SK-N-SH (cell line): ENCODE measurements at regions not wholly inside any gene's neighbourhood (a gene's known extent, or its start where the extent isn't known, plus 50 kb on each side); places are given as distances from the start of the nearest gene placed in this dataset.

Experiments used
- CTCF ChIA-PET: fragments of 300-600, 350-600 bp; formaldehyde crosslinking; extraction: SDS; loops from one replicate; lab custom pipeline; 2021; lab: Yijun Ruan, JAX
- POLR2A ChIA-PET: fragments of 350-600 bp; sonication (Branson Sonifier 250); formaldehyde crosslinking; extraction: SDS; loops from one replicate; lab custom pipeline; 2020; ENCODE audit warnings: antibody characterized with exemption, inconsistent platforms; lab: Yijun Ruan, JAX
- DNase-seq: peaks from one replicate; pipeline ENCODE4 v3.0.0; 2012
- H2AFZ ChIP-seq: fragments of 200-600 bp; sonication (generic); 2 replicates; pipeline ENCODE4 v1.8.1; 2016; ENCODE audit warnings: antibody characterized with exemption, mild to moderate bottlenecking, low read depth
- H3F3A ChIP-seq: fragments of 200-600 bp; sonication (generic); replicated peaks from 2 replicates; pipeline ENCODE3; 2016; ENCODE audit warnings: antibody characterized with exemption, mild to moderate bottlenecking; ENCODE audit not compliant: insufficient read depth
- H3K27ac ChIP-seq, 2 experiments: fragments of 200-500 bp in 1 of 2; fragments of 200-600 bp in 1 of 2; sonication (Bioruptor generic) in 1 of 2; sonication (generic), shearing (Covaris generic) in 1 of 2; 2 replicates each; pipeline versions ENCODE4 v1.5.1 to v1.6.1; 2014 to 2016; ENCODE audit warnings: low read depth in 2 of 2, inconsistent platforms in 1 of 2, low read length in 1 of 2, mild to moderate bottlenecking in 1 of 2, mixed read lengths in 1 of 2
- H3K27me3 ChIP-seq: fragments of 200-600 bp; sonication (generic), shearing (Covaris generic); 2 replicates; pipeline ENCODE4 v1.6.1; 2016; ENCODE audit warnings: mixed run types; ENCODE audit not compliant: insufficient read depth
- H3K36me3 ChIP-seq, 2 experiments: fragments of 200-500 bp in 1 of 2; fragments of 200-600 bp in 1 of 2; sonication (Bioruptor generic) in 1 of 2; sonication (generic) in 1 of 2; replicated peaks in 1 of 2; 2 replicates each; pipeline versions ENCODE3 to v1.5.1; 2014 to 2016; ENCODE audit warnings: low read length in 1 of 2, mild to moderate bottlenecking in 1 of 2; ENCODE audit not compliant: insufficient read depth in 2 of 2, control insufficient read depth in 1 of 2
- H3K4me1 ChIP-seq, 2 experiments: fragments of 200-500 bp in 1 of 2; fragments of 200-600 bp in 1 of 2; sonication (Bioruptor generic) in 1 of 2; sonication (generic), shearing (Covaris generic) in 1 of 2; 2 replicates each; pipeline versions ENCODE4 v1.5.1 to v1.6.1; 2014 to 2016; ENCODE audit warnings: low read depth in 1 of 2, low read length in 1 of 2, mixed run types in 1 of 2; ENCODE audit not compliant: insufficient read depth in 2 of 2, control insufficient read depth in 1 of 2
- H3K4me2 ChIP-seq: fragments of 200-600 bp; sonication (generic), shearing (Covaris generic); 2 replicates; pipeline ENCODE4 v1.6.1; 2017; ENCODE audit warnings: mixed run types
- H3K4me3 ChIP-seq, 2 experiments: fragments of 200-500 bp in 1 of 2; fragments of 200-600 bp in 1 of 2; sonication (Bioruptor generic) in 1 of 2; sonication (generic), shearing (Covaris generic) in 1 of 2; 2 replicates each; pipeline versions ENCODE4 v1.5.1 to v1.8.1; 2014 to 2016; ENCODE audit warnings: low read depth in 2 of 2, inconsistent platforms in 1 of 2, low read length in 1 of 2, mild to moderate bottlenecking in 1 of 2, mixed read lengths in 1 of 2, moderate library complexity in 1 of 2
- H3K79me2 ChIP-seq: fragments of 200-600 bp; sonication (generic); 2 replicates; pipeline ENCODE4 v1.8.1; 2017; ENCODE audit warnings: mild to moderate bottlenecking; ENCODE audit not compliant: insufficient read depth
- H3K9ac ChIP-seq: fragments of 200-600 bp; sonication (generic); 2 replicates; pipeline ENCODE4 v1.6.1; 2017; ENCODE audit warnings: mixed run types
- H3K9me2 ChIP-seq: fragments of 200-600 bp; sonication (generic); 2 replicates; pipeline ENCODE4 v1.6.1; 2017; ENCODE audit warnings: mixed run types
- H3K9me3 ChIP-seq: fragments of 200-600 bp; sonication (generic); 2 replicates; pipeline ENCODE4 v1.6.1; 2017; ENCODE audit warnings: mixed run types, mild to moderate bottlenecking, moderate library complexity
- H4K20me1 ChIP-seq: fragments of 200-600 bp; sonication (generic); 2 replicates; pipeline ENCODE4 v1.6.1; 2017; ENCODE audit warnings: mild to moderate bottlenecking, mixed run types; ENCODE audit not compliant: insufficient read depth
- FOSL2 ChIP-seq: IDR thresholded peaks from 2 replicates; pipeline ENCODE4 v1.4.0; 2012; ENCODE audit warnings: low read depth, mild to moderate bottlenecking, moderate library complexity, borderline replicate concordance
- JUND ChIP-seq: IDR thresholded peaks from 2 replicates; pipeline ENCODE4 v1.4.0; 2012
- POLR2AphosphoS5 ChIP-seq: IDR thresholded peaks from 2 replicates; pipeline ENCODE4 v1.6.1; 2012; ENCODE audit warnings: low read depth, low read length
- RAD21 ChIP-seq: IDR thresholded peaks from 2 replicates; pipeline ENCODE4 v1.6.1; 2012; ENCODE audit warnings: mild to moderate bottlenecking, low read length
- REST ChIP-seq: IDR thresholded peaks from 2 replicates; pipeline ENCODE4 v1.6.1; 2012; ENCODE audit warnings: mild to moderate bottlenecking, low read depth, low read length, moderate library complexity
- USF1 ChIP-seq: IDR thresholded peaks from 2 replicates; pipeline ENCODE4 v1.4.0; 2012; ENCODE audit warnings: low read depth, borderline replicate concordance
- WGBS: methylation state at CpG from one replicate; pipeline ENCODE4 v1.1.6; 2017; ENCODE audit warnings: low lambda C conversion rate; 5-methylcytosine and 5-hydroxymethylcytosine counted together
- TF ChIP-seq, protein P1 (sequence below): IDR thresholded peaks from 2 replicates; pipeline ENCODE4; 2012

DNA sequence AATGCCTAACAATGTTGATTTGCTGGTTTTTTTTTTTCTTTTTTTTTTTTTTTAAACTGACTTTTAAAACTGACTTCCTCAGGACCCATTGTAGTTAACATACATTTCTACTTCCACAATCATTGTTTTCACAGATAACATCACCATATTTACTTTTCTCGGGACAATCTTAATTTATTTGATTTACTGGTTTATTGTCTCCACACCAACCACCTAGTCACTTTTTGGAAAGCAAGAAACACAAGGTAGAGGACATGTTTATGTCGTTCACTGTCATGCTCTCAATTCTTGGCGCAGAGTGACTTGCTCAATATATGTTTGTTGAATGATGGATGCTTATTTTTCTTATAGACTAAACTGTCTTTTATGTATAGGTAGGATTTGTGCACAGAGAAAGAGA lies 2280.7 kb downstream of the MAT2B start (continued):
- TF ChIP-seq REST, result no peak
- no peak for TF ChIP-seq USF1
- TF ChIP-seq JUND, result no peak

- 6% methylated on average over 1 of the region's 1 CpG for WGBS
- Histone ChIP-seq H3F3A (no peaks in the 10 kb centered on the region), H3K9me2 (no peaks in the 10 kb centered on the region), H3K4me2 (no peak overlapping the region), H3K27ac (no peak overlapping the region), H3K79me2 (no peaks in the 10 kb centered on the region), H3K9ac (no peak overlapping the region), H3K27me3 (no peaks in the 10 kb centered on the region), H3K36me3 (no peaks in the 10 kb centered on the region), H2AFZ (no peak overlapping the region), H4K20me1 (no peaks in the 10 kb centered on the region), H3K9me3 (0 out of 2 replicates have a peak, but pooled peaks cover 3% of the 10 kb centered on the region), H3K4me1 (peaks cover 0 to 5% of the 10 kb centered on the region in 2 experiments; a peak in 2 of 4 replicates), H3K4me3 (no peak overlapping the region)
- ChIA-PET POLR2A (no interaction called here), CTCF (no interaction called here)
- no peak for DNase-seq
- TF ChIP-seq, protein P1, sequence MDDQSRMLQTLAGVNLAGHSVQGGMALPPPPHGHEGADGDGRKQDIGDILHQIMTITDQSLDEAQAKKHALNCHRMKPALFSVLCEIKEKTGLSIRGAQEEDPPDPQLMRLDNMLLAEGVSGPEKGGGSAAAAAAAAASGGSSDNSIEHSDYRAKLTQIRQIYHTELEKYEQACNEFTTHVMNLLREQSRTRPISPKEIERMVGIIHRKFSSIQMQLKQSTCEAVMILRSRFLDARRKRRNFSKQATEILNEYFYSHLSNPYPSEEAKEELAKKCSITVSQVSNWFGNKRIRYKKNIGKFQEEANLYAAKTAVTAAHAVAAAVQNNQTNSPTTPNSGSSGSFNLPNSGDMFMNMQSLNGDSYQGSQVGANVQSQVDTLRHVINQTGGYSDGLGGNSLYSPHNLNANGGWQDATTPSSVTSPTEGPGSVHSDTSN, result no peak
- TF ChIP-seq FOSL2, result no peak
Measured at GRCh38 chr5:165795073-165795472, 2289.7 kb downstream of the MAT2B start.

DNA sequence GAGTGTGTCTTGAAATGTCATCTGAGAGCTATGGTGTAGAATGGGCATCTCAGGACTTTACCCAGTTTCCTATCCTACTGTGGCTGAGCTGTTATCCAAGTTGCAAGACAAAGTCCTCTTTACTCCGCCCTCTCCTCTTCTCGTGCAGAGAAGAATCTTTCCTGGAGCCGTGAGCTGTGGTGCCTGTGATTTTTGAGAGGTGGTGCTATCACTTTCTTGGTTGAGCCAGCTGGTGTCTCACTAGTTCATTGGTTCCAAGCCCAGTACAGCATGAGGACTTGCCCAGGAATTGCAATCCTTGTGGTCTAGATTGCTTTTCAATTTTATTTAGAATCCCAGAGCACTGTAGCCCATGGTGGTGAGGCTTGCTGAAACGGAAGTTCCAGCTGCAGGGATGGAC lies 2300.3 kb downstream of the MAT2B start:
- H3K9me2 ChIP-seq, result no peaks in the 10 kb centered on the region; the same call in 1 of the 2 replicates
- POLR2A ChIA-PET, result no interaction called here
- no peak overlapping the region for H3K9ac ChIP-seq
- no peaks in the 10 kb centered on the region for H3K36me3 ChIP-seq
- no peaks in the 10 kb centered on the region for H3K9me3 ChIP-seq
- H3F3A ChIP-seq, result no peaks in the 10 kb centered on the region
- H3K4me1 ChIP-seq, result no peaks in the 10 kb centered on the region
- H3K27me3 ChIP-seq, result no peaks in the 10 kb centered on the region
- no peak for DNase-seq
- no peak overlapping the region for H3K4me3 ChIP-seq
- no peak overlapping the region for H3K4me2 ChIP-seq
- CTCF ChIA-PET, result interaction anchor here (1.6 kb wide), 1 partner anchor 20 kb away, joined by 4 read pairs; no protein-coding TSS in a partner anchor
- no peak overlapping the region for H2AFZ ChIP-seq
- 37% methylated on average over 4 of the region's 4 CpGs for WGBS
- TF ChIP-seq RAD21 (peak; percentile 13; the same call in 1 of the 2 replicates), POLR2AphosphoS5 (no peak)
- TF ChIP-seq, all 33 proteins: peak for 1
- Histone ChIP-seq H3K79me2 (no peaks in the 10 kb centered on the region), H3K27ac (no peak overlapping the region), H4K20me1 (no peaks in the 10 kb centered on the region)
